Right cardiac atrium (tissue), 5 donors: ENCODE measurements at regions not wholly inside any gene's neighbourhood (a gene's known extent, or its start where the extent isn't known, plus 50 kb on each side); places are given as distances from the start of the nearest gene placed in this dataset.
A peak's percentile ranks its signal among the peaks of the same experiment; 100 is the strongest.
"Not testable (repeated sequence)": the region's sequence is repeated elsewhere in the genome, so short reads cannot be mapped to it uniquely, and the experiment has no call there.

Experiments used
- ATAC-seq, 2 donors: fragments of 200-7000 bp; cut with Tn5 transposase; one replicate each; pipeline versions ENCODE4 v1.8.0 to v1.9.1; 2020; ENCODE audit warnings: moderate library complexity in 2 of 2, mild to moderate bottlenecking in 1 of 2
- DNase-seq, 3 donors: peaks; one replicate each; pipeline ENCODE4 v3.0.0-alpha.2; 2020
- H3K27ac ChIP-seq: one replicate; pipeline ENCODE4 v1.5.1; 2013; ENCODE audit warnings: mild to moderate bottlenecking, low read length, control low read depth, moderate library complexity
- H3K27me3 ChIP-seq: one replicate; pipeline ENCODE4 v1.6.1; 2013; ENCODE audit not compliant: control insufficient read depth, insufficient read depth
- H3K4me1 ChIP-seq: one replicate; pipeline ENCODE4 v1.6.1; 2013; ENCODE audit warnings: low read length; ENCODE audit not compliant: control insufficient read depth, insufficient read depth
- H3K4me3 ChIP-seq: one replicate; pipeline ENCODE4 v1.5.1; 2013; ENCODE audit warnings: low read length, control low read depth
- H3K9me3 ChIP-seq: one replicate; pipeline ENCODE4 v1.6.1; 2013; ENCODE audit warnings: low read length; ENCODE audit not compliant: control insufficient read depth
- WGBS: extraction: QIAGEN DNeasy Blood & Tissue Kit; methylation state at CpG from one replicate; pipeline ENCODE4 v1.1.7; 2013; 5-methylcytosine and 5-hydroxymethylcytosine counted together
- intact Hi-C, 4 donors: fragments of 100-400 bp; cut with DNase I; formaldehyde crosslinking; loops; one replicate each; pipeline versions ENCODE4 v1.11.0 to v1.14.0; 2022 to 2023
- donor health status: healthy with polysubstance abuse.
- donor health status: DM: no; HTN: yes; CAD: no.
- donor health status: DM: no; HTN: no; CAD: no.
- donor health status: DM: no; HTN: yes; CAD: no; lungs with severe emphysema.
- donor health status: DM: yes; HTN: yes; CAD: no.

DNA sequence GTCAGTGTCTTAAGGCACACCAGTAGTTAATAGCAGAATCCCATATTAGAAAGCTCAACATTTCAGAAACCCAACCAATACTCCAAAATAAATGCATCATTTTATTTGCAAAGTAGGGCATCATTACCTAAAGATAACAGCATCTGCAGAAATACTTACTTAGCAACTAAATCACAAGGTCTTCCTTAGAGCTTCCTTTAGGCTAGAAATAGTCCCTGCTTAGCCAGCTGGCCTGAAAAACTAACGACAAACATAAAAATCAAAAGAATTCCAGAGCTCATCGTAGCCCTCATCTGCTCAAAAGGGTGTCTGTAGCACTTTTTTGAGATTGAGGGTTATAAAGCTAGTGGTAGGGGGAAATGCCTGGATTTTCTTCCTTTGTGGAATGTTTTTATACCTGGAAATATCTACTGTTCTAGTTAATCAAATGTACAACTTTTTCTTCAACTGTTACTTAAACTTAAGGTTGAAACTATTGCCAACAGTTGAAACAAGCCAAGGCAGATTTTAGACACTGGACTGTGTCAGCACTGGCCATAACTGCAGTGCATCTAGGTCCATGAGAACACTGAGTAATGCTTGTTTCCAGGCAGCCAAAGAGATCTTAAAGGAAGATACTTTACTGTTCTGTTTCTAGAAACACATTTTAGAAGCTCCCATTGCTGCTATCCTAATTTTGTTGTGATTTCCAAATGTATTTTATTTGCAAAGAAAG is 129.4 kb upstream of the RASA1 start:
- no peak for DNase-seq
- Histone ChIP-seq H3K4me1 (peaks cover 5% of the 10 kb centered on the region), H3K9me3 (no peaks in the 10 kb centered on the region), H3K27me3 (no peaks in the 10 kb centered on the region), H3K4me3 (no peak overlapping the region), H3K27ac (peak overlapping the region; percentile 27)
- ATAC-seq = peak; percentile 59 to 82
- WGBS = 23% methylated on average over 2 of the region's 2 CpGs
- intact Hi-C loops = no loop called here

DNA sequence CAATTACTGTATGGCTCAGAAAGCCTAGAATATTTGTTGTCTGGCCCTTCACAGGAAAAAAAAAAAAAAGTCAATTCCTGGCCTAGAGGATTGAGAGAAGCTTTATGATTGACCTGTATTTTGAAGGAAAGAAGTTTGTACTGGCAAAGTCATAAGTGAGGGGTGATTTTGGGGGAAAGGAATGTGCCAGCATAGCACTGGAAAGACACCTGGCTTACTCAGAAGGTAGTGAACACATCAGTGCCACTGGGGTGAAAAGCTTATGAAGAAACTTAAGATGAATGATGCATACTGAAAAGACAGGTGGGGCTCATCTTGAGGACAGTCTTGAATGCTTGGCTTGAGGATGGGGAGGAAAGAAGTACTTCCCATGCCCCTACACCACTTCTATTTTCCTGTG is 127.9 kb upstream of the RASA1 start:
- intact Hi-C loops = no loop called here
- Histone ChIP-seq H3K4me1 (peaks cover 5% of the 10 kb centered on the region), H3K27ac (no peak overlapping the region), H3K4me3 (no peak overlapping the region), H3K27me3 (no peaks in the 10 kb centered on the region), H3K9me3 (no peaks in the 10 kb centered on the region)
- DNase-seq = no peak
- no peak for ATAC-seq

DNA sequence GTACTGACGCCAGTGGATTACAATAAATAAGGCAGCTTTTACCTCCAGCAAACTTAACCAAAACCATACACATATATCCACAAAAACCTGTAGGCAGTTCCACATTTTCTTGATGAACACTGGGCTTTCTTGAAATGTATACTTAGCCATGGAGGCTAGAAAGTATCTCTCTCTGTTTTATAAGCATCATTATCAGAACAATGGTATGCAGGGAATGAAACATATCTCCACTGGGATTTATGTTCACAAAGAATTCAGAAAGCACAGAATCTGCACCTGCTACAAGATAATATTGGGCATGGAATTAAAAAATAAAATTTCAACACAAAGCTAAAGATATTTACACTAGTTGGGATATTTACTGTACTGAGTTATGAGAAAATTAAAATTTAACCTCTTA is 126.1 kb upstream of the RASA1 start:
- no peak overlapping the region for H3K27ac ChIP-seq
- no peak overlapping the region for H3K4me3 ChIP-seq
- peaks cover 5% of the 10 kb centered on the region for H3K4me1 ChIP-seq
- H3K27me3 ChIP-seq = no peaks in the 10 kb centered on the region
- no peak for DNase-seq
- no peak for ATAC-seq
- H3K9me3 ChIP-seq = no peaks in the 10 kb centered on the region
- intact Hi-C loops = no loop called here
- 82% methylated on average over 1 of the region's 1 CpG for WGBS

DNA sequence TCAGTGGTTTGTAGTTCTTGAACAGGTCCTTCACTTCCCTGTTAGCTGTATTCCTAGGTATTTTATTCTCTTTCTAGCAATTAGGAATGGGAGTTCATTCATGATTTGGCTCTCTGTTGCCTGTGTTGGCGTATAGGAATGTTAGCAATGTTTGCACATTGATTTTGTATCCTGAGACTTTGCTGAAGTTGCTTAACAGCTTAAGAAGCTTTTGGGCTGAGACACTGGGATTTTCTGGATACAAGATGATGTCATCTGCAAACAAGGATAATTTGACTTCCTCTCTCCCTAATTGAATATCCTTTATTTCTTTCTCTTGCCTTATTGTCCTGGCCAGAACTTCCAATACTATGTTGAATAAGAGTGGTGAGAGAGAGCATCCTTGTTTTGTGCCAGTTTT is 121.8 kb upstream of the RASA1 start:
- H3K9me3 ChIP-seq, intact Hi-C loops, H3K4me1 ChIP-seq, H3K27me3 ChIP-seq, H3K27ac ChIP-seq, H3K4me3 ChIP-seq, ATAC-seq, DNase-seq: not testable (repeated sequence)
- 50% methylated on average over 1 of the region's 1 CpG for WGBS

DNA sequence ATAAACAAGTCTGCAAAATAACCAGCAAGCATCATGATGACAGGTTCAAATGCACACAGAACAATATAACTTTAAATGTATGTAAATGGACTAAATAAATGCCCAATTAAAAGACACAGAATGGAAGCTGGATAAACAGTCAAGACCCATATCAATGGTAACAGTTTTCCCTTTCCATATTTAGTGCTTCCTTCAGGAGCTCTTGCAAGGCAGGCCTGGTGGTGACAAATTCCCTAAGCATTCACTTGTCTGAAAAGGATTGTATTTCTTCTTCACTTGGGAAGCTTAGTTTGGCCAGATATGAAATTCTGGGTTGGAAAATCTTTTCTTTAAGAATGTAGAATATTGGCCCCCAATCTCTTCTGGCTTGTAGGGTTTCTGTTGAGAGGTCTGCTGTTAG is 120.2 kb upstream of the RASA1 start:
- intact Hi-C loops = no loop called here
- ATAC-seq (no peak), DNase-seq (no peak)
- Histone ChIP-seq H3K27me3 (no peaks in the 10 kb centered on the region), H3K4me3 (no peak overlapping the region), H3K9me3 (no peaks in the 10 kb centered on the region), H3K4me1 (no peaks in the 10 kb centered on the region), H3K27ac (no peak overlapping the region)

DNA sequence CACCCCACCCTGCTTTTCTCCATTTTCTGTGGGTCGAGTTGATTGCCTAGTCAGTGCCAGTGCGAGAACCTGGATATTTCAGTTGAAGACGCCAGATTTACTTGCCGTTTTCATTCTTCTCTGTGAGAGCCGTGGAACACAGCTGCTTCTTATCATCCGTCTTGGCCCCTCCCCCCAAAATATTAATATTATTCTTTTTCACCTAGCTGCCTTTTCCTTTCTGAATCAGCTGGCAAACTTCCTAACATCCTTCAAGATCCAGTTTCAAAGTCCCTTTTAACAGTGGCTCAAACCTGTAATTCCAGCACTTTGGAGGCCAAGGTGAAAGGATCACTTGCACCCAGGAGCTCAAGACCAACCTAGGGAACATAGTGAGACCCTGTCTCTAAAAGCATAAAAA is 117.1 kb upstream of the RASA1 start:
- no peak for ATAC-seq

DNA sequence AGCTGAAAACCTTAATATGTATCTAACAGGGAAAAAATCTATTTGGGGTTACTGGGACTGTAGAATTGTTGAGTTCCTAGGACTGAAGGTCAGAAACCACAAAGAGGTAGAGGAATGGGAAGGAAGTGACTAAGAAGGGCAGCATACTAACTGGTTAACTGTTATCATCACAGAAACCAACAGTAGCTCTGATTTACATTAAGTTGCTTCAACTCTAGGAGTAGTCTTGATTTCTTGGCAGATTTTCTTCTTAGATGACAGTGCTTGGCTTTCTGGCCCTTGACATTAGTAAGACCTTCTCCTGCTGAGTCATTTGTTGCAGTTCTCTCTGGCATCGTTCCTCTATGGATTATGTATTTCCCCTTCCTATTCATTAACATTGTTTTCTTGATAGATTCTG is 116.1 kb upstream of the RASA1 start:
- WGBS = 44% methylated on average over 1 of the region's 1 CpG
- H3K27ac ChIP-seq = no peak overlapping the region
- DNase-seq (no peak), ATAC-seq (no peak)
- H3K4me3 ChIP-seq = no peak overlapping the region
- no peaks in the 10 kb centered on the region for H3K4me1 ChIP-seq
- H3K27me3 ChIP-seq = no peaks in the 10 kb centered on the region
- intact Hi-C loops = loop anchor here in 1 of 4 donors (5.0 kb wide), 1 partner anchor 44 kb away; no protein-coding TSS in a partner anchor
- H3K9me3 ChIP-seq = no peaks in the 10 kb centered on the region

More for the DNA sequence above, 117.1 kb upstream of the RASA1 start:
- H3K27ac ChIP-seq = no peak overlapping the region
- intact Hi-C loops = loop anchor here in 1 of 4 donors (5.0 kb wide), 1 partner anchor 43 kb away; no protein-coding TSS in a partner anchor
- H3K9me3 ChIP-seq = no peaks in the 10 kb centered on the region
- no peak for DNase-seq
- 75% methylated on average over 6 of the region's 6 CpGs for WGBS
- no peak overlapping the region for H3K4me3 ChIP-seq
- no peaks in the 10 kb centered on the region for H3K4me1 ChIP-seq
- H3K27me3 ChIP-seq = no peaks in the 10 kb centered on the region

DNA sequence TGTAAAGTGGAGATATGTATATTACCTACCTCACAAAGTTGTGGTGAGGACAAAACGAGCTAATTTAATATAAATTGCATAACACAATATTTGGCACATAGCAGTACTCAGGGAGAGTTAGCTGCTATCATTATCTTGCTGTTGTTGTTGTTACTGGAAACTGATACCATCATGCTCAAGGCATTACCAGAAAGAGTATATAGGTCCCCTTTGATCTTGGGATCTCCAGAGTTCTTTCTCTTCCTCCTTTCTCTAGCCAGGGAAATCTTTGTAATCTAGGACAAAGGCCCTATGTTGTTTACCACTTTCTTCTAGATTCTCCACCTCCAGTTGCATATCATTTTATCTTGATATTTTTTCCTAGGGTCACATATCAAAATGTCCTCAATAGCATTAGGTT is 114.8 kb upstream of the RASA1 start:
- no peak for ATAC-seq
- no peaks in the 10 kb centered on the region for H3K27me3 ChIP-seq
- no peaks in the 10 kb centered on the region for H3K9me3 ChIP-seq
- no peak for DNase-seq
- WGBS = 55% methylated on average over 1 of the region's 1 CpG
- no peaks in the 10 kb centered on the region for H3K4me1 ChIP-seq
- no peak overlapping the region for H3K4me3 ChIP-seq
- intact Hi-C loops = loop anchor here in 1 of 4 donors (5.0 kb wide), 1 partner anchor 46 kb away; no protein-coding TSS in a partner anchor
- H3K27ac ChIP-seq = no peak overlapping the region

DNA sequence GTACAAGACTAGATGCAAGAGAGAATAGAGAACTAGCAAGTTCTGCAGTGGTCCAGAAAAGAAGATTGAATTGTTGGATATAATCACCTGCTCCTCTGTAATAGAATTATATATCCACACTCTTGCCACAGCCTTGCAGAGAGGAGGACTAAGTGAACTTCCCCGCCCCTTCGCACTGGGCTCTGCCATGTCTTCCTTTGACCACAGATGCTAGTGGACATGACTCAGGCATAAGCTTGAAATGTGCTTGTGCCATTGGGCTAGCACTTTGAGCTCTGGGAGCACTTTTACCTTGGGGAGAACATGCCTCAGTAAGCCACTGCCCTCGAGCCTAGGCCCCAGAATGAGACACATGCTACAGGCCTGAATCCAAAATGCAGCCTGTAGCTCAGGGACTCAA is 113.5 kb upstream of the RASA1 start:
- Histone ChIP-seq H3K9me3 (no peaks in the 10 kb centered on the region), H3K4me3 (no peak overlapping the region), H3K27ac (no peak overlapping the region), H3K4me1 (no peaks in the 10 kb centered on the region), H3K27me3 (no peaks in the 10 kb centered on the region)
- WGBS = 90% methylated on average over 3 of the region's 3 CpGs
- intact Hi-C loops = loop anchor here in 1 of 4 donors (5.0 kb wide), 1 partner anchor 47 kb away; no protein-coding TSS in a partner anchor
- ATAC-seq = no peak
- DNase-seq = no peak

DNA sequence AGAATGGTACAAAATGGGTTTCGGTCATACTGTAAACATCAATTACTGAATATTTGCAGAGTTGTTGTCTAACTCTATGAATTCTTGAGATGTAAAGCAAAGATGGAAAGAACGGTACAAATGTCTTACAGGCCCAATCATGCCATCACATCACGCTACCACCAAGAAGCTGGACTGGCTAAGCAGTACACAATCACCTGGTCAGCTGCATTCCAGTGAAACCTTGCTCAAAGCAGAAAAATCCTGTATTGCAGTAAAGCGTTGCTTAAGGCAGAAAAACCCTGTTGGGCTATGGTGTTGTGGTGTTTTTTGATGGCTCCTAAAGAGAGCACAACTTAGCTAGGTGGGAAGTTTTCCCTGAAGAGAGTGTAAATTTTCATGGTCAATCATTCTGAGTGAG is 112.6 kb upstream of the RASA1 start:
- Histone ChIP-seq H3K27me3 (no peaks in the 10 kb centered on the region), H3K9me3 (no peaks in the 10 kb centered on the region), H3K4me1 (no peaks in the 10 kb centered on the region), H3K4me3 (no peak overlapping the region), H3K27ac (no peak overlapping the region)
- DNase-seq (no peak), ATAC-seq (no peak)
- intact Hi-C loops = no loop called here
- WGBS = 95% methylated on average over 4 of the region's 4 CpGs

DNA sequence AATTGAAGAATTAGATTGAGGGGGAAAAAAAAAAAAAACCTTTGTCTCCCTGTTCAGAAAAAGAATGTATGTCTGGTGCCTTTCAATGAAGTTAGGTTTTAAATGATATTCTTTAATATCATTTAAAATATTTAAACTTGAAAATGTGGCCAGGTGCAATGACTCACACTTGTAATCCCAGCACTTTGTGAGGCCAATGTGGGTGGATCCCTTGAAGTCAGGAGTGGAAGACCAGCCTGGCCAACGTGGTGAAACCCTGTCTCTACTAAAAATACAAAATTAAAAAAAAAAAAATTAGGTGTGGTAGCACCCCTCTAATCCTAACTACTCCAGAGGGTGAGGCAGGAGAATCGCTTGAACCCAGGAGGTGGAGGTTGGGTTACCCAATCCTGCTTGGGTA is 111.1 kb upstream of the RASA1 start:
- no peak for ATAC-seq
- Histone ChIP-seq H3K27me3 (no peaks in the 10 kb centered on the region), H3K4me3 (no peak overlapping the region), H3K4me1 (no peaks in the 10 kb centered on the region), H3K27ac (no peak overlapping the region), H3K9me3 (no peaks in the 10 kb centered on the region)
- DNase-seq = no peak
- intact Hi-C loops = no loop called here
- WGBS = 57% methylated on average over 2 of the region's 2 CpGs

DNA sequence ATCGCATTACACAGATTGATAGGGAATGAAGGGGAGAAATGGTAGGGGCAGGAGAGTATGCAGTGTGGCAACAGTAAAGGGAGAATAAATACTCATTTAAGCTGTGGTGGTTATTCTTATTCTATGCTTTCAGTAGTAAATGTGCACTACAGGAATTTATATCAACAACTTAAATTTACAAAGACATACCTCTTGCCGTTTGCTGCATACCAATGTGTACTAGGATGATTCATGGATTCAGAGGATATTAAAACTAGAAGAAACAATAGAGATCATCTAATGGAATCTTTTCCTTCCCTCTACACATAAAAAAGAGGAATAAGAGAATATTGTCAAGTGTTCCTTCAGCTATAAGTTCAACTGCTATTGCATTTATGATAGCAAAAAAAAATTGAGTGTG is 103.3 kb upstream of the RASA1 start:
- Histone ChIP-seq H3K27ac (no peak overlapping the region), H3K4me3 (no peak overlapping the region), H3K4me1 (no peaks in the 10 kb centered on the region), H3K9me3 (no peaks in the 10 kb centered on the region), H3K27me3 (no peaks in the 10 kb centered on the region)
- intact Hi-C loops = no loop called here
- 66% methylated on average over 2 of the region's 2 CpGs for WGBS
- ATAC-seq = no peak
- DNase-seq = no peak
